Esophagus muscularis mucosa (tissue), 4 donors: ENCODE measurements at regions not wholly inside any gene's neighbourhood (a gene's known extent, or its start where the extent isn't known, plus 50 kb on each side); places are given as distances from the start of the nearest gene placed in this dataset.

Source experiments
- DNase-seq: peaks from one replicate; pipeline ENCODE4 v3.0.0-alpha.2; 2017; ENCODE audit errors: extremely low spot score
- H3K27ac ChIP-seq, 4 donors: fragments of 200-600 bp; sonication (generic); replicated peaks in 1 of 4; 1 replicate in 3 of 4; 2 replicates in 1 of 4; pipeline ENCODE4 v1.5.1; 2016 to 2019; ENCODE audit warnings: mild to moderate bottlenecking in 1 of 4
- H3K27me3 ChIP-seq, 4 donors: fragments of 200-600 bp; sonication (generic); one replicate each; pipeline versions ENCODE4 v1.5.1 to v1.6.0; 2016 to 2019
- H3K36me3 ChIP-seq, 4 donors: fragments of 200-600 bp; sonication (generic); one replicate each; pipeline ENCODE4 v1.5.1; 2016 to 2019
- H3K4me1 ChIP-seq, 4 donors: fragments of 200-600 bp; sonication (generic); one replicate each; pipeline ENCODE4 v1.5.1; 2016 to 2019
- H3K4me3 ChIP-seq, 4 donors: fragments of 200-600 bp; sonication (generic); 1 replicate in 2 of 4; 2 replicates in 2 of 4; pipeline ENCODE4 v1.5.1; 2016 to 2019; ENCODE audit warnings: mild to moderate bottlenecking in 4 of 4, moderate library complexity in 1 of 4
- H3K9me3 ChIP-seq, 4 donors: fragments of 200-600 bp; sonication (generic); 1 replicate in 3 of 4; 2 replicates in 1 of 4; pipeline ENCODE4 v1.5.1; 2016 to 2019
- CTCF ChIP-seq, 3 experiments: fragments of 200-600 bp in 2 of 3; fragments of 450-650 bp in 1 of 3; sonication (generic) in 2 of 3; IDR thresholded peaks; one replicate each; pipeline ENCODE4 v1.5.1; 2017 to 2019; ENCODE audit warnings: antibody characterized with exemption in 3 of 3, mild to moderate bottlenecking in 2 of 3, moderate library complexity in 1 of 3
- EP300 ChIP-seq: sonication (generic); formaldehyde crosslinking; IDR thresholded peaks from one replicate; pipeline ENCODE4 v1.6.1; 2017; ENCODE audit warnings: antibody characterized with exemption
- POLR2A ChIP-seq: fragments of 450-650 bp; IDR thresholded peaks from one replicate; pipeline ENCODE4 v1.6.1; 2017; ENCODE audit warnings: antibody characterized with exemption, moderate library complexity, mild to moderate bottlenecking, low read depth
- POLR2AphosphoS5 ChIP-seq, 2 donors: sonication (generic); formaldehyde crosslinking; IDR thresholded peaks; one replicate each; pipeline ENCODE4 v1.6.1; 2017; ENCODE audit warnings: antibody characterized with exemption in 2 of 2
- WGBS: methylation state at CpG from one replicate; pipeline ENCODE4 v1.1.5; 2018; 5-methylcytosine and 5-hydroxymethylcytosine counted together
- intact Hi-C: fragments of 100-400 bp; cut with DNase I; formaldehyde crosslinking; loops from one replicate; pipeline ENCODE4 v1.15.1; 2023

GRCh38 chr13:22316494-22317025 is 645.7 kb downstream of the FGF9 start:
- TF ChIP-seq EP300 (no peak), POLR2AphosphoS5 (IDR thresholded peaks at IDR 0.05) (no peak), CTCF (IDR thresholded peaks at IDR 0.05) (no peak), POLR2A (no peak)
- Histone ChIP-seq H3K9me3 (no peaks in the 10 kb centered on the region), H3K4me1 (peaks cover 0 to 9% (median 0%) of the 10 kb centered on the region in 4 donors), H3K36me3 (no peaks in the 10 kb centered on the region), H3K27me3 (no peaks in the 10 kb centered on the region), H3K27ac (no peak overlapping the region), H3K4me3 (no peak overlapping the region)
- WGBS, result 75% methylated on average over 8 of the region's 8 CpGs
- no peak for DNase-seq
- intact Hi-C loops, result no loop called here

DNA sequence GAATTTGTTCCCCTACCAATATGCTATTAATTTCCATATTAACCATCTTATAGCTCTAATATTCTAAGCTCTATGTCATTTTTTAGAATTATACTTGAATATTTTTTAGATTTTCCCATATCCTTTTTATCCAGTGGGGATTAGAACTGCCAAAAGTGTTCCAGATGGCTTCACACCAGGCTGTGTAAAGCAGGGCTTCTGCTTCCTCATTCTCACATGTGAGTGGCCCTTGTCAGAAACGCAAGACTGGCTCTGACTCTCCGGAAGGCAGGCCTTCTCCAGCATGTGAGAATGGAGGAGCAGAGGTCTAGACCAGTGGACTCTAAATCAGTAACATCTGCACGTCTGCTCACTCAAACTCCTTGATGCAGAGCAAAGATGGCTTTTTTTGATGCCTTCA is 650.1 kb downstream of the FGF9 start:
- Histone ChIP-seq H3K9me3 (no peaks in the 10 kb centered on the region), H3K4me1 (no peaks in the 10 kb centered on the region), H3K4me3 (no peak overlapping the region), H3K36me3 (no peaks in the 10 kb centered on the region), H3K27ac (no peak overlapping the region), H3K27me3 (no peaks in the 10 kb centered on the region)
- no peak for DNase-seq
- no peak for TF ChIP-seq POLR2A
- WGBS, result 67% methylated on average over 3 of the region's 3 CpGs
- intact Hi-C loops, result no loop called here

- no peaks in the 10 kb centered on the region for H3K9me3 ChIP-seq
- H3K36me3 ChIP-seq, result no peaks in the 10 kb centered on the region
- TF ChIP-seq CTCF (IDR thresholded peaks at IDR 0.05) (no peak), POLR2AphosphoS5 (IDR thresholded peaks at IDR 0.05) (no peak), POLR2A (no peak), EP300 (no peak)
- no peak for DNase-seq
- H3K4me3 ChIP-seq, result no peak overlapping the region
- H3K27ac ChIP-seq, result no peak overlapping the region
- no peaks in the 10 kb centered on the region for H3K4me1 ChIP-seq
- WGBS, result 68% methylated on average over 3 of the region's 3 CpGs
- intact Hi-C loops, result no loop called here
- no peaks in the 10 kb centered on the region for H3K27me3 ChIP-seq
These were observed 654.9 kb downstream of the FGF9 start for GRCh38 chr13:22325761-22326160.

DNA sequence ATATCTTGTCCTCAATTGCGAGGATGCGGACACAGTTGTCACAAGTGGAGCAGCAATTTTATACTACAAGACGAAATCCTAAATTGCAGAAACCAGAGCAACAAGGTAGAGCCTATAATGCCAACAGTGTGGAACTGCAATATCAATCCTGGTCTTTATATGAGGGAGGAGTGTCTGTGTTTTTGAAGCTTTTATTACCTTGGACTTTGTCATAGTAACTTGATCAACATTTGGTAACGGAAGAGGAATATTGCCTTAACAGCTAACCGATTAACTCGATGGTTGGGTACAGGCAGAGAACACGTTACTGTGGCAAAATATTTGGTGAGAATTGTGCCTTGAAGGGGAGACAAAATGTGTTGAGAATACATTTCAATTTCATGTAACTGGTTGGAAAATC is 661.5 kb downstream of the FGF9 start:
- TF ChIP-seq CTCF (IDR thresholded peaks at IDR 0.05), result no peak
- TF ChIP-seq POLR2A, result no peak
- intact Hi-C loops, result no loop called here
- no peak for DNase-seq
- Histone ChIP-seq H3K36me3 (no peaks in the 10 kb centered on the region), H3K4me1 (no peaks in the 10 kb centered on the region), H3K9me3 (peaks cover 0 to under 1% (median 0%) of the 10 kb centered on the region in 4 donors), H3K27ac (no peak overlapping the region), H3K27me3 (no peaks in the 10 kb centered on the region), H3K4me3 (no peak overlapping the region)
- 90% methylated on average over 7 of the region's 7 CpGs for WGBS

DNA sequence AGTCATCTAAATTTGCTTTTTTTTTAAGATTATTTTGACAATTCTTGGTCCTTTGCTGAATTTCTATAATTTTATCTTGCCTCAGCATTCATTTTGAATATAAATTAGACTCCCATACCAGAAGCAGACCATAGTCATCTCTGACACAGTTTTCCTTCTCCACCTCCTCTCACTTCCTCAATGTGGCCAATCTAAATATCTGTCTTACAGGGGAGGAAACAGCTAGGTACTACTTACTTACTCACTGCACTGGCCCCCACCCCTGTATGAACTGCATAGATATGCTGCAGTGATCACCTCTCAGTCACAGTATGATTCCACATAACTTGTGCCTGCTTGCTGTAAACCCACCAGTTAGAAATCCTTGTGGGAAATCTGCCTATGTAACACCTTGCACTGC is 665.6 kb downstream of the FGF9 start:
- no peak overlapping the region for H3K27ac ChIP-seq
- intact Hi-C loops, result no loop called here
- no peaks in the 10 kb centered on the region for H3K4me1 ChIP-seq
- no peaks in the 10 kb centered on the region for H3K36me3 ChIP-seq
- TF ChIP-seq CTCF (IDR thresholded peaks at IDR 0.05), result no peak
- TF ChIP-seq POLR2AphosphoS5 (IDR thresholded peaks at IDR 0.05), result no peak
- no peak for TF ChIP-seq EP300
- no peak for TF ChIP-seq POLR2A
- peaks cover 0 to 7% (median 2%) of the 10 kb centered on the region in 4 donors for H3K9me3 ChIP-seq
- no peaks in the 10 kb centered on the region for H3K27me3 ChIP-seq
- no peak for DNase-seq
- no peak overlapping the region for H3K4me3 ChIP-seq
